Pancreas (tissue), 10 donors: ENCODE measurements at regions not wholly inside any gene's neighbourhood (a gene's known extent, or its start where the extent isn't known, plus 50 kb on each side); places are given as distances from the start of the nearest gene placed in this dataset.

Source experiments
- ATAC-seq, 4 donors: fragments of 200-7000 bp; cut with Tn5 transposase; one replicate each; pipeline versions ENCODE4 v1.8.0 to v1.9.1; 2020; ENCODE audit warnings: mild to moderate bottlenecking in 4 of 4, moderate library complexity in 4 of 4
- DNase-seq, 6 donors: peaks; one replicate each; pipeline ENCODE4 v3.0.0-alpha.2; 2020
- FAIRE-seq: peaks from 2 replicates; lab custom pipeline; 2012; peaks lifted over from hg19 to GRCh38; lab: Jason Lieb, UNC
- H3K27ac ChIP-seq, 4 donors: fragments of 200-600 bp; sonication (generic); 1 replicate in 3 of 4; 2 replicates in 1 of 4; pipeline versions ENCODE4 v1.5.0 to v1.8.0; 2020
- H3K27me3 ChIP-seq, 4 donors: fragments of 200-600 bp; one replicate each; pipeline ENCODE4 v1.8.0; 2021
- H3K36me3 ChIP-seq, 3 donors: fragments of 200-600 bp; sonication (generic) in 1 of 3; one replicate each; pipeline versions ENCODE4 v1.5.0 to v1.8.0; 2020 to 2021
- H3K4me1 ChIP-seq, 3 donors: fragments of 200-600 bp; one replicate each; pipeline ENCODE4 v1.8.0; 2021
- H3K4me3 ChIP-seq, 4 donors: fragments of 200-600 bp; sonication (generic) in 2 of 4; one replicate each; pipeline versions ENCODE4 v1.5.0 to v1.8.0; 2020 to 2021
- H3K9me3 ChIP-seq, 4 donors: fragments of 200-600 bp; one replicate each; pipeline ENCODE4 v1.8.0; 2021
- CTCF ChIP-seq, 4 donors: fragments of 200-600 bp; sonication (generic) in 3 of 4; IDR thresholded peaks; one replicate each; pipeline versions ENCODE4 v1.5.0 to v1.8.0; 2021; ENCODE audit warnings: antibody characterized with exemption in 4 of 4
- WGBS, 2 donors: extraction: QIAGEN DNeasy Blood & Tissue Kit; methylation state at CpG; one replicate each; pipeline ENCODE4 v1.1.7; 2013; 5-methylcytosine and 5-hydroxymethylcytosine counted together
- intact Hi-C, 3 donors: fragments of 100-400 bp; cut with DNase I; formaldehyde crosslinking; loops; one replicate each; pipeline versions ENCODE4 v1.11.1 to v1.14.2; 2022
- donor health status: healthy with polysubstance abuse.
- donor health status: DM: no; HTN: no; CAD: no; lungs with moderate emphysema.
- donor health status: DM: no; HTN: no; CAD: no.
- donor health status: control.
- donor health status: control.
- donor health status: Bipolar disorder and iron deficiency.
- donor health status: DM: yes; HTN: yes; CAD: no.
- donor health status: DM: no; HTN: no; CAD: no.
- donor health status: DM: no; HTN: no; CAD: no.
- donor health status: DM: yes; HTN: yes; CAD: no.

- no peaks in the 10 kb centered on the region for H3K27me3 ChIP-seq
- H3K4me1 ChIP-seq, result no peaks in the 10 kb centered on the region
- FAIRE-seq (no peak), DNase-seq (no peak), ATAC-seq (no peak)
- H3K36me3 ChIP-seq, result no peaks in the 10 kb centered on the region
- H3K4me3 ChIP-seq, result no peak overlapping the region
- 22 to 28% methylated on average over 2 of the region's 2 CpGs for WGBS, 2 donors
- intact Hi-C loops, result no loop called here
- H3K27ac ChIP-seq, result no peak overlapping the region
- no peaks in the 10 kb centered on the region for H3K9me3 ChIP-seq
- no peak for TF ChIP-seq CTCF (IDR thresholded peaks at IDR 0.05)
Measured at GRCh38 chr5:155472780-155473179, 459.2 kb downstream of the KIF4B start.

- no peak for TF ChIP-seq CTCF (IDR thresholded peaks at IDR 0.05)
- Histone ChIP-seq H3K36me3 (no peaks in the 10 kb centered on the region), H3K9me3 (no peaks in the 10 kb centered on the region), H3K27me3 (no peaks in the 10 kb centered on the region), H3K4me3 (no peak overlapping the region), H3K27ac (no peak overlapping the region), H3K4me1 (no peaks in the 10 kb centered on the region)
- 27 to 39% methylated on average over 2 of the region's 2 CpGs for WGBS, 2 donors
- no peak for ATAC-seq
- intact Hi-C loops, result no loop called here
- DNase-seq, result no peak
- FAIRE-seq, result no peak
Measured at GRCh38 chr5:155475318-155475717, 461.8 kb downstream of the KIF4B start.

- FAIRE-seq (no peak), ATAC-seq (no peak), DNase-seq (no peak)
- H3K36me3 ChIP-seq, result no peaks in the 10 kb centered on the region
- H3K27me3 ChIP-seq, result no peaks in the 10 kb centered on the region
- no peaks in the 10 kb centered on the region for H3K9me3 ChIP-seq
- H3K4me1 ChIP-seq, result no peaks in the 10 kb centered on the region
- no peak overlapping the region for H3K27ac ChIP-seq
- 54 to 64% methylated on average over 2 of the region's 2 CpGs for WGBS, 2 donors
- intact Hi-C loops, result no loop called here
- no peak overlapping the region for H3K4me3 ChIP-seq
- no peak for TF ChIP-seq CTCF (IDR thresholded peaks at IDR 0.05)
Measured at GRCh38 chr5:155480731-155481131, 467.2 kb downstream of the KIF4B start.

DNA sequence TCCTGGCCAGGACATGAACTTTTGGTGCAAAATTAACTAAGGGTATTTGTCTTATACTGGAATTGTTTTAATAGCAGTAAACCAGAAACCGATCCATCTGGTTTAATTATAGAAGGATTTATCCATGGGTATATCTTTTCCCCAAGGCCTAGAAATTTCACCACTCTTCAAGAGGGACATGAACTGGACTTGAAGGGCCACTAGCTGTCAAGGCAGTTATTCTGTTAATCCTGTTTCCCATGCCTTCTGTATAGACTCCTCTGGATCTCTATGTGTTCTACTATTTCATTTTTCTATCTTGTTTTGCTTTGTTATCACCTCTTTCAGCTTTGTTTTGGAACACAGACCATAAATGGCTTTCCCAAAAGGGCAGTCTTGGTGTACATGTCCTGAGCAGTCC is 467.6 kb downstream of the KIF4B start:
- Histone ChIP-seq H3K36me3 (no peaks in the 10 kb centered on the region), H3K4me1 (no peaks in the 10 kb centered on the region), H3K27ac (no peak overlapping the region), H3K4me3 (no peak overlapping the region), H3K9me3 (no peaks in the 10 kb centered on the region), H3K27me3 (no peaks in the 10 kb centered on the region)
- no peak for TF ChIP-seq CTCF (IDR thresholded peaks at IDR 0.05)
- intact Hi-C loops, result no loop called here
- WGBS, 2 donors, result 63 to 66% methylated on average over 1 of the region's 1 CpG
- DNase-seq (no peak), FAIRE-seq (no peak), ATAC-seq (no peak)

- H3K27me3 ChIP-seq, result no peaks in the 10 kb centered on the region
- DNase-seq (no peak), FAIRE-seq (no peak), ATAC-seq (no peak)
- H3K4me1 ChIP-seq, result no peaks in the 10 kb centered on the region
- H3K4me3 ChIP-seq, result no peak overlapping the region
- no peak for TF ChIP-seq CTCF (IDR thresholded peaks at IDR 0.05)
- no peak overlapping the region for H3K27ac ChIP-seq
- no peaks in the 10 kb centered on the region for H3K36me3 ChIP-seq
- H3K9me3 ChIP-seq, result no peaks in the 10 kb centered on the region
- intact Hi-C loops, result no loop called here
Measured at GRCh38 chr5:155482428-155482827, 468.9 kb downstream of the KIF4B start.
